NCI-H82 treated with DMSO at 0.1 percent for 48 hours (cell line): ENCODE measurements at regions not wholly inside any gene's neighbourhood (a gene's known extent, or its start where the extent isn't known, plus 50 kb on each side); places are given as distances from the start of the nearest gene placed in this dataset.
"Not testable (repeated sequence)": the region's sequence is repeated elsewhere in the genome, so short reads cannot be mapped to it uniquely, and the experiment has no call there.

Source experiments
- DNase-seq: peaks from one replicate; lab custom pipeline; 2025; ENCODE audit not compliant: unreplicated experiment; lab: John Stamatoyannopoulos, UW

DNA sequence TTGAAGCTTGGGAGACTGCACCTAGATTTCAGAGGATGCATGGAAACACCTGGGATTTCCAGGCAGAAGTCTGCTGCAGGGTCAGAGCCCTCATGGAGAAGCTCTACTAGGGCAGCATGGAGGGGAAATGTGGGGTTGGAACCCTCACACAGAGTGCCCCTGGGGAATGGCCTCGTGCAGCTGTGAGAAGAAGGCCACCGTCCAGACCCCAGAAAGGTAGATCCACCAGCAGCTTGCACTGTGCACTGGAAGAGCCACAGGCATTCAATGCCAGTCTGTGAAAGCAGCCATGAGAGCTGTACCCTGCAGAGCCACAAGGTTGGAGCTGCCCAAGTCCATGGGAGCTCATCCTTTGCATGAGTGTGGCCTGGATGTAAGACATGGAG is 285.3 kb upstream of the FAM174A start:
- DNase-seq, result no peak

DNA sequence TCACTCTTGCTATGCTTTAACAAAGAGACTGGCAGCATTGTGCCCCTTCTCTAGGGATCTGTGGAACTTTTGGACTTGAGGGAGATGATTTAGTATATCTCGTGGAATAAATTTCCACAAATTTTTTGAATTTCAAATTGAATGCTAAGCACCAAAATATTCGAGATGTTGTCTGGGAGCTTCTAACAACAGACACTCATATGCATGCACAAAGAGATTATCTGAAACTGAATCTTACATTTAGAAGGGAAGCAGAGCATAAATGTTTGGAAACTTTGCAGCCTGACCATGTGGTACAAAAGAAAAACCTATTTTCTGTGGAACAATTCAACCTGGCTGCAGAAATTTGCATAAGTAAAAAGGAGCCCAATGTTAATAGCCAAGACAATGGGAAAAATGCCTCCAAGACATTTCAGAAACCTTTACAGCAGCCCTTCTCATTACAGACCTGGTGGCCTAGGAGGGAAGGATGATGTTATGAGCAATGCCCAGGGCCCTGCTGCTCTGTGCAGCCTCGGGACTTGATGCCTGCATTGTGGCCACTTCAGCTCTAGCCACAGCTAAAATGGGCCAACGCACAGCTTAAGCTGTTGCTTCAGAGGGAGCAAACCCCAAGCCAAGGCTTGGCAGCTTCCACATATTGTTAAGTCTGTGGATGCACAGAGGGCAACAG is 285.8 kb upstream of the FAM174A start:
- DNase-seq, result no peak

DNA sequence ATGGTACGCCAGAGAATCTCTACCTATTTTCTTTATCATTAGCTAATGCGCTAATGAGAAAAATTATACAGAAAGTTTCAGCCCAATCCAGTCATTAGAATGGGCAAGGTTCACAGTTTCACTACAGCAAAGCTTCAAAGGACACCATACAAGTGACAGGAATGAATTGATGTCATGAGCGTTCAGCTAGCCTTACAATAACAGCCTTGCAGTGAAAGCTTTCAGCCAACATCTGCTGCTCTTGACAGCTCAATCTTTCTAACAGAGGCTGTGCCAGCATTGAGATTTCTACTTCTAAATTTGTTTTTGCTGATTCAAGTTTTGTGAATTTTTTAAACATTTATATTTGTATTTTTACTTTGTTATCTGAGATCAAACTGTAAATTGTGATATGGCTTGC is 302.4 kb upstream of the FAM174A start:
- peak; percentile 11 for DNase-seq

DNA sequence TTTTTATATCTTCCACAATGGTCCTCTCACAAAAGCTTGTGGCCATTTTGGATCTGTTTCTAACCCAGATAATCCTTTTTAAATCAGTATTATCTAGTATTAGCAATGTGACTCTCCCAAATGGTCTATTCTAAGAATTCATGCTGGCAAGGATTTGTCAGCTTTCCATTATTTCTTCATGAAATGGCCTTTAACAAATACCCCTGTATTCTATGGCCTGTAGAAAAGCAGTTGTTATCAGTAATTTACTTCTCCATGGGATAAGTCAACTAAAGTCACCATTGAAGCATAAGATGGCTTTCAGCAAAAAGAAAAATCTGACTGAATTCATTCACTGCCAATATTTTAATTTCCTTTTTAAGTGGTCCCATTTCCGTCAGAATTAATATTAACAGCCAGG is 346.4 kb upstream of the FAM174A start:
- DNase-seq, result peak; percentile 23

DNA sequence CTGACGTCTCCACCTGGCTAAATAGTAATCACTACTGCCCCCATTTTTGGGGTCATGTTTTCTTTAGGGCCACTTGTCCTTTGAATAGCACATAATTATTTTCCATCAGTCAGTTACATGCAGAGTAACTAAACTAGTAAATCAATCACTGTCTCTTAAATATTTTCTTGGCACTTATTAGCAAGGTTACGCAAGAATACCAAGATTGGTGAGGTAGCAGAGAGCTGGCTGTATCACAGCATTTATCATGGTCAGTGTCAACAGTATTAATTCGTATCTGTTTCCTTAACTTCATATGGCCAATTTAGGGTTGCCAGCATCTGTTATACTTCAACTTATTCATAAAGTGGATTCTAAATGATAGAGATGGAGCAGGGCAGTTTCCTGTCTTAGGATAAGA is 346.8 kb upstream of the FAM174A start:
- no peak for DNase-seq

DNA sequence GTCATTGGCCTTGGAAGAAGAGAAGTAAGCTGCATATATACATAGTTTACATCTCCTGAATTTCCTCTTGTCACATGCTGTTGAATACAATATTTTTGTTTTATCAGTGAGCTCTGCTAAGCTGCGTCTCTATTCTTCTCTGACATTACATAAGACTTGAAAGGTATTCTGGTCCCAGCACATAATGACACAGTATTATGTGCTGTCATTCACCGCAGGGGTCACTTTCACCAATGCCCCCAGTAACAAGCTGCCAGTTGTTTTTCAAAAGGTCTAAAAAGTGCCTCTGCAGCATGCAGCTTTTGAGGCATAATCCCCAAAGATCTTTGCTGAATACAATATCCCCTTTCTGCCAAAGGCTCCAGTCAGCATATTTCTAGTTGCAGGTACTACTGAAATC is 349.0 kb upstream of the FAM174A start:
- DNase-seq, result no peak

DNA sequence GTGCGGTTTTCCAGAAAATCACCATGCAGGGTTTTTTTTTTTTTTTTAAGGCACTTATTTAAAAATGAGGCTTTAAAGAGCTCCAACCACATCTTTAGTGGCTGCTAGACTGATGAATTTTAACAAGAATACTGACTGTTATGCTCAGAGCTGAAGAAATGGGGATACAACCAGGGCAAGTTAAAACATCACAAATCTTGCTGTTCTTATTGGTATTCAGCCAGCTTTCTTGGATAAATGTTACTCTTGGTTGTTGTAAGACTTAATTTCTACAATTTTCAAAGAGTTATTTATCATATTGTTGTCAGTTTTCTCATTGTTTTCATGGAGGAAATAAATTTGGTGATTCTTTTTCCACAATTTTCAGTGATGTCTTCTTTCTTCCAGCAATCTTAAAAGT is 352.8 kb upstream of the FAM174A start:
- DNase-seq, result no peak

DNA sequence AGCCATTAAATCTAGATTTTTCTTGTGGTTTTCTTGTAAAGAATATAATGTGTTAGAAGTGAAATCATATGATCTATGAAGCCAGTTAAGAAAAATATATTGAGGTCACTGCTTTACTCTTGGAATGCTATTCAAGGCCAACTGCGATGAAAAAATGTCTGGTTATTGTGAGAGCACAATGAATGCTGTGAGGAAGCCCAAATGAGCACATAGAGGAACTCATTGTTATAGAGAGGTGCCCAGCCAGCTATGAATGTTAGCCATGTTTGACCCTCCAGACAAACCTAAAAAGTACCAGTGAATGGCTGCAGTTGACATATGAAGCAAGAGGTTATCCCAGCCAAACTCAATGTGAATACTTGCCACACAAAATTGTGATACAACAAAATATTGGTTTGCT is 359.8 kb upstream of the FAM174A start:
- DNase-seq, result no peak

DNA sequence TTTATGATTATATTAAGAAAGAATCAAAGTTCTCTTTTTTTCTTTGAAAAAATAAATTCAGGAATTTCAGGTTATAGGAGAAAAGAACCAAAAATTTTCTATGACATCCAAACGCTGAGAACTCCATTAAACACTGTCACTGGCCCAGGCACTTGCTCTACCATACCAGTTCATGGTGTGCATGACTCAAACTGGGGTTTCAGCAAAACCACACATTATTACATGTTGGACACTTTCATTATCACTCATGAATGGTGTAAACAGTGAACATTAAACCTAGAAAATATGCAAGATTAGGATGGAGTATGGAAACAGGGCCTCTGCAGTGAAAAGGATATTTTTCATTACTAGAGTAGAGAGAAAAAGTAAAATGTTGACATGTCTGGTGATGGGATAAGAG is 369.9 kb upstream of the FAM174A start:
- DNase-seq, result no peak

DNA sequence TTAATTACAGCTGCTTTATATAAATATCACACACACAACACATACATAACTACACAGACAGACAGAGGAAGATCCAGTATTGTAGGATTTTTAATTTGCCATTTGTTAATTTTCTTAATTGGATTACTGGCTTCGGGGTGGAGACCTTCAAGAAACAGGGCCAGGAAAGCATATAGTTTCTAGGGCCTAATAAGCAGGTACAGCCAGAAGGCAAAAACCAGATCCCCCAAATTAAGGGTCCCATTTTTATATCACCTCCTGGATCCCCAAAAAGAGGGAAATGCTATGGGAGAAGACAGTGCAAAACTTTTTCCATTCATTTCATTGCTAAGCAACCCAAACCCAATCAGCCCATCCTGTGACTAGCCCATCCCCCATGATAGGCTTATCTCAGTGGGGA is 373.3 kb upstream of the FAM174A start:
- no peak for DNase-seq

DNA sequence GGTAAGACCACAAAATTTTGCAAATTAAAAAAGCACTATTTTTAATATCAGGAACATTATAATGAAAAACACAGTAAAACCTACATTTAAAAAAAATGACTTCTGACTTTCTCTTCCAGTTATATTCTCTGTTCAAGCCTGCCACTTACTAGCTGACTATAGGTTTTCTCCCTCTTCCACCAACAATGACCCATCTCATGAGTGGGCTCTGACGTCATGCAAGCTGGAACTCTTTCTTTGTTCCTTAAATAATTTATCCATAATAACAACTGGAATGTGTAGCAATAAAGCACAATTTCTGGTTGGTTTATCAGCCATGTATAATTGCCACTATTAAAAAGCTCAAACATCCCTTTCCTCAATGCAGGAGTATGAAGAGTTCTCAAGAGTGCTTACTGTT is 378.1 kb upstream of the FAM174A start:
- no peak for DNase-seq

DNA sequence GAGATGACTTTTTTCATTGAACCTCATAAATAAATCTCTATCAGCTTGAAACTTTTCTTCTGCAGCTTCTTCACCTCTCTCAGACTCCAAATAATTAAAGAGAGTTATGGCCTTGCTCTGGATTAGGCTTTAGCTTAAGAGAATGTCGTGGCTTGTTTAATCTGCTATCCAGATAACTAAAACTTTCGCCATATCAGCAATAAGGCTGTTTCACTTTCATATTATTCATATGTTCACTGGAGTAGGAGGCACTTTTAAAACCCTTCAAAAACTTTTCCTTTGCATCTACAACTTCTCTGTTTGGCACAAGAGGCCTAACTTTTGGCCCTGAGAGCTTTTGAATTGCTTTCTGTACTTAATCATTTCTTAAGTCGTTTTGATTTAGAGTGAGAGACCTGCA is 386.9 kb upstream of the FAM174A start:
- DNase-seq, result no peak

DNA sequence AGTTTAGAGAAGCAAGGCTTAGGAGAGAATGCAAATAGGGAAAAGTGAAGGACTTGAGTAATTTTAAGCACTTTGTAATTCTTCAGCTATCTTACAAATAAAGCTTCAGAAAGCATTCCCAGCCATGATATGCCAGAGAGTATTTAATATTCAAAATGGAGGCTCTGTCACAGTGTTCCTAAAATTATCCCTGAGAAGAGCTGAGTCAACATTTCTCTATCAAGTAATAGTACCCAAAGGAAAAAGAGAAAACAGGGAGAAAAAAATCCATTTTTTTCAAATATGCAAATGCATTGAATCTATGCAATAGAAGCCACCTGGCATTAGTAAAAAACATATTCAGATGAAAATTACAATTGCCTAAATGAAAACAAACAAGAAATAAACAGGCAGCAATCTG is 392.6 kb upstream of the FAM174A start:
- no peak for DNase-seq

DNA sequence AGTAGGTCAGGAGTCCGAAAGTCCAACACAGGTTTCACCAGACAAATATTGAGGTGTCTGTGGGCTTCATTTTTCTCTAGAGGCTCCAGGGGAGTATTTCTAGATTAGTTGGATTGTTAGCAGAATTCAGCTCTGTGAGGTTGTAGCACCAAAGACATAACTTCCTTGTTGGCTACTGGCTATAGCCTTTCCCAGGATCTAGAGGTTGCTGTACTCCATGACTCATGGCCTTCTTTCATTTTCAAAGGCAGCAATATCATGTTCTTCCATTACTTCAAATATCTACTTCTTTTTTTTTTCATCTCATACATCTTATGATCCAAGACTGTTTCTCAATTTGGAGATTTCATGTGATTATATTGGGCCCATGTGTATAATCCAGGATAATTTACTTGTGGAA is 404.0 kb upstream of the FAM174A start:
- no peak for DNase-seq

DNA sequence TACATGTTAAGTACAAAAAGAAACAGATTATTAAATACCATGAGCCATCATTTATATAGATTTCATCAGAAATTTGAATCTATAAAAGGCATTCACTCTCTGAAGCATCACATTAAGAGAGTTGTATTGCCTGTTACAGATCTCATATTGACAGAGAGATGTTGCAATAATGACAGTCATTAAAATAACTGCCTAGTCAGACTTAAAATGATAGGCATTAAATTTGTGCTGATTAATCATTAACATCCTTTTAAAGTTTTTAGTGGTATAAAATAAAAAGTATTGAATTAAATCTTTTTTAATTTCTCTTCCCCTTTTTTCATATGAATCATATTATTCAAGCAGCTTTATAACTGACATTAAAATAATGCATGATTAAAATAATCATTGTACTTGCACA is 404.9 kb upstream of the FAM174A start:
- DNase-seq, result no peak

DNA sequence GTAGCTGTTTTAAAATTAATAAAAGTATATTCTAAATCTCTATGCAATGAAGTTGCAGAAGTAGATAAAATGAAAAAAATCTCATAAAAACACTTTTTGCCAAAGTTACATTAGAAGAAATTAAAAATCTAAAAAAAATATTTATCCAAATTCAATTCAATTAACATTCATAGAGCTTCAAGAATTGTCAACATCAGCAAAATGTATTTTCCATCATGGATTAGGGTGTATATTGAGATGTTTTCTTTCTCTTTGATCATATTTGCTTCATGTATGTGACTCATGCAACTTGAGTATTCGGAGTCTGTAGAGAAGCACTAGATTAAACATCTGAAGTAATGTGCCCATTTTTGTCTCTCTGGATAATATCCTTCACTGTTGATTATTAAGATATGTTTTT is 415.3 kb upstream of the FAM174A start:
- DNase-seq, result no peak

DNA sequence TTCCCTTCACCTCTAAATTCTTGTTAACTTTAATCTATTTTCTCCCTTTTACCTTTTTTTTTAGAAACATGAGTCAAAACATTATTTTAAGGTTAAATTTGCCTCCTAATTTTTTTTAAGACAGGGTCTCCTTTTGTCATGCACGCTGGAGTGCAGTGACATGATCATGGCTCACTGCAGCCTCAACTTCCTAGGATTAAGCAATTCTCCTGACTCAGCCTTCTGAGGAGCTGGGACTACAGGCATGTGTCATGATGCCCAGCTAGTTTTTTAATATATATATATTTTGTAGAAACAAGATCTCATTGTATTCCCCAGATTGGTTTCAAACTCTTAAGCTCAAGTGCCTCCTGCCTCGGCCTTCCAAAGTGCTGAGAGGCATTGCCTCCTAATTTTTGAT is 424.7 kb upstream of the FAM174A start:
- DNase-seq, result no peak

DNA sequence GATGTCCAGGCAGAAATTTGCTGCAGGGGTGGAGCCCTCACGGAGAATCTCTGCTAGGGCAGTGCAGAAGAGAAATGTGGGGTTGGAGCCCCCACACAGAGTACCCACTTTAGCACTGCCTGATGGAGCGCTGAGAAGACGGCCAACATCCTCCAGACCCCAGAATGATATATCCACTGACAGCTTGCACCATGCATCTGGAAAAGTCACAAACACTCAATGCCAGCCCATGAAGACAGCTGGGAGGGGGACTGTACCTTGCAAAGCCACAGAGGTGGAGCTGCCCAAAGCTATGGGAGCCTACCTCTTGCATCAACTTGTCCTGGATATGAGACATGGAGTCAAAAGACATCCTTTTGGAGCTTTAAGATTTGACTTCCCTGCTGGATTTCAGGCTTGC is 426.3 kb upstream of the FAM174A start:
- DNase-seq, result no peak

DNA sequence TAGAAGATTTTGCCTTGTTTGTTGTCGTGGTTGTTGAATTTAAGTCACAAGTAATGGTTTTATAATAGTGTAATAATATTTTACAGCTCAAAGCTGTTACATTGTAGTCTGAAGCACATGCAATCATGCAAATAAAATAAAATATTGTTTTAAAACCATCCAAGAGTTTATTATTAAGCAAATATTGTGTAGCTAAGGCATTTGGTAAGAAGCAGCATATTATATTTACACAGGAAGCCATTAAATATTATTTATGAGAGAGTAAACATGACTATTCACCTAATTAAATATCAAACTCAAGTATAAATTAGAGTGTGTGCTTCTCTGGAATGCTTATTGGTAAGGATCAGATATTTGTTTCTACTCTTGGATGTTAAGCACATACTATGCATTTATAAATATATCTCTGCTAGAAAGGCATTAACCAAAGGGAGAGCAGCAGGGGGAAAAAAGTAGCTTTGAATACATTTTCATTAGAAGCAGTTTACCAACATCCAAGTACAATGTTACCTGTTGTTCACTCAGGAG is 431.5 kb upstream of the FAM174A start:
- not testable (repeated sequence) for DNase-seq

DNA sequence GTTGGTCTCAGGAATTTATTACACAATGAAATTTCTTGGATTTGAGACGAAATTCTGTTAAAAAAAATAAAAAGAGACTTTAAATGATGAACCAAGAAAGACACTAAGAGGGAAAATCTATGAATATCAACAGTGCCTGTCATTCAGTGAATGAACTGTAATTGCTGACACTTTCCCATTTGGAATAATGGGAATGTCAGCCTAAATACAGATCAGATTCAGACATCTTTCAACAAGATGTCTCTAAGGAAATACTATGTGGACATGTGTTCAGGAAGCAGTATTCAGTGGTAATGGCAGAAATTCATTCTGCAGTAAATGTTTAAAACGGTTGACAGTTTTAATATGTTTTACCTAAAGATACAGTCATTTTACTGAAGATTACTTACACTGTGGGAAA is 433.7 kb upstream of the FAM174A start:
- DNase-seq, result not testable (repeated sequence)

DNA sequence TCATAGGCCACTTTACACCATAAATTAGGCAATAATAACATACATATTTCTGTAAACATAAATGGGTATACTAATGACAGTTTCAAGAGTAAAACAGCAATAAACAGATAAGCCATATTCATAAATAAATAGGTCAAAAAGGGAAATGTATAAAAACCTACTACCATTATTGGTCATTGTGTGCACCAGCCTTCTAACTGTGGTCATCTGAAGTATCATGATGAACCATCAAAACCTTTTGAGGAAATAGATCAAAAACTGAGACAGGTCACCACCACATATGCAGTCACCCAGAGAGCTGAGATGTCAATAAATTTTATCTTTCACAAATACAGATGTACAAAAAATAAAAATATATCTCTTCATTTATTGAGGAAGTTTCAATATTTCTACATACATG is 438.8 kb upstream of the FAM174A start:
- not testable (repeated sequence) for DNase-seq

DNA sequence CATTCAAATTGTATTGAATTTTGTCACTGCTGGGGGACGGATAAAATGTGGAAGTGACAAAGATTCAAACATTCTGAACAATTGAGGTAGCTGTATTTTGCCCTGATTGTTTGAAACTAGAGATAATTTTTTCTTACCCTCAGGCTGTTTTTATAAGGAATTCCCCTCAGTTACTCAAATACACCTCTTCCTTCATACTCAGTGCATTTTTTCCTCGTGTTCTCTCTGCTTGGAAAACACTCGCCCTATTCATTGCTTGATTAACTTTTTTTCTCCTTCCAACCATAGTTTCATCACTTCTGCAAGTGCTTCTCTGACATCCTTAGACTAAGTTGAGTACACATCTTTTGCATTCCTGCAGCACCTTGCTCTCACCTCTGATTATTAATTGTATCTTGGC is 454.5 kb upstream of the FAM174A start:
- DNase-seq, result not testable (repeated sequence)

DNA sequence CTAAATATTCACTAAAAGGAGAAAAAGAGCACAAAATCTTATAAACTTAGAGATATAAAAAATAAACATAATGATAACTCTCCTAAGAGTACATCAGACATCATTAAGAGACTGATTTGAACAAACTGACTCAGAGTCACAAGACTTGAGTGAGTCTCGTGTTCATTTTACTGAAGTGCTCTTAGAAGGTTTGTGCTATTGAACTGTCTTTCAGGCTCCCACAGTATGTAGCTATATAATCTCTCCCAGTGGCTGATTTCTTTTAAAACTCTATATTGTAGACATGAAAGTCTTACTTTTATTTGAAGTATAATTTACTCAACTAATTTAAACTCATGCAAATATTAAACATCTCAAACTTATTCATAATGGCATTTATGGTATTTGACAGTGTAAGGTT is 456.0 kb upstream of the FAM174A start:
- not testable (repeated sequence) for DNase-seq
